Uterus (tissue), 3 donors: ENCODE measurements at regions not wholly inside any gene's neighbourhood (a gene's known extent, or its start where the extent isn't known, plus 50 kb on each side); places are given as distances from the start of the nearest gene placed in this dataset.

Experiments
- DNase-seq, 2 donors: peaks; one replicate each; pipeline ENCODE4 v3.0.0-alpha.2; 2019 to 2020
- H3K27ac ChIP-seq, 2 donors: fragments of 200-600 bp; sonication (generic); 1 replicate in 1 of 2; 2 replicates in 1 of 2; pipeline ENCODE4 v1.5.1; 2016 to 2018
- H3K27me3 ChIP-seq, 2 donors: fragments of 200-600 bp; sonication (generic); one replicate each; pipeline ENCODE4 v1.5.1; 2018 to 2019; ENCODE audit warnings: control low read depth in 1 of 2
- H3K36me3 ChIP-seq, 2 donors: fragments of 200-600 bp; sonication (generic); one replicate each; pipeline ENCODE4 v1.5.1; 2019; ENCODE audit warnings: control low read depth in 1 of 2
- H3K4me1 ChIP-seq, 2 donors: fragments of 200-600 bp; sonication (generic); one replicate each; pipeline ENCODE4 v1.5.1; 2018 to 2019; ENCODE audit warnings: control low read depth in 1 of 2
- H3K4me3 ChIP-seq, 2 donors: fragments of 200-600 bp; sonication (generic); 1 replicate in 1 of 2; 2 replicates in 1 of 2; pipeline ENCODE4 v1.5.1; 2018 to 2019; ENCODE audit warnings: mild to moderate bottlenecking in 1 of 2
- H3K9me3 ChIP-seq, 2 donors: fragments of 200-600 bp; sonication (generic); one replicate each; pipeline ENCODE4 v1.5.1; 2019; ENCODE audit warnings: control low read depth in 1 of 2
- CTCF ChIP-seq, 4 experiments: fragments of 200-600 bp in 2 of 4; fragments of 450-650 bp in 2 of 4; sonication (generic) in 2 of 4; IDR thresholded peaks; one replicate each; pipeline ENCODE4 v1.5.1; 2016 to 2019; ENCODE audit warnings: antibody characterized with exemption in 4 of 4, mild to moderate bottlenecking in 2 of 4, moderate library complexity in 1 of 4
- POLR2A ChIP-seq, 2 donors: fragments of 450-650 bp; IDR thresholded peaks; one replicate each; pipeline ENCODE4 v1.6.1; 2016; ENCODE audit warnings: antibody characterized with exemption in 2 of 2, mild to moderate bottlenecking in 1 of 2, moderate library complexity in 1 of 2
- intact Hi-C: fragments of 100-400 bp; cut with DNase I; formaldehyde crosslinking; loops from one replicate; pipeline ENCODE4 v1.15.1; 2023; ENCODE audit warnings: low total_unique reads
- donor health status: DM: yes; HTN: yes; CAD: no.

GRCh38 chr2:55999231-55999630 lies 75.6 kb upstream of the EFEMP1 start:
- TF ChIP-seq POLR2A (IDR thresholded peaks at IDR 0.05) (no peak), CTCF (IDR thresholded peaks at IDR 0.05) (no peak)

DNA sequence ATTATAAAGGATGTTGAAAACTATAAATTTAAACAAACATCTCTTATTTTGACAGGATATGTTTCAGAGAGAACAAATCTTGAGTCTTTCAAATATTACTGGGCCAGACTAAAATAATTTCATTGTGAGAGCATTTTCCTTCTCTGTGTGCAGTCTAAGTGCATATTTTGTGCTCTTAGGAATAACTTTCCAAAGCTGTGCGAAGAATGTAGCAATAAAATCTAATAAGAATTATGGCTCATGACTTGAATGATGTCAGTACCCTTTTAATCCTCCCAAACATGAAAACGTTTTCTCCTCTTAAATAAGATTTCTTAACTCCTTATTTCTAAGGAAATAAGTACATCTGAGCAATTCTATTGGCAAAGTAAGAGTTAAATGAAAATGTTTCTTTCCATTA lies 76.2 kb upstream of the EFEMP1 start:
- no peaks in the 10 kb centered on the region for H3K36me3 ChIP-seq
- H3K4me3 ChIP-seq, result no peak overlapping the region
- H3K27me3 ChIP-seq, result no peaks in the 10 kb centered on the region
- H3K9me3 ChIP-seq, result no peaks in the 10 kb centered on the region
- DNase-seq, result no peak
- no peaks in the 10 kb centered on the region for H3K4me1 ChIP-seq
- TF ChIP-seq POLR2A (IDR thresholded peaks at IDR 0.05) (no peak), CTCF (IDR thresholded peaks at IDR 0.05) (no peak)
- intact Hi-C loops, result no loop called here
- peak overlapping the region; percentile 47 to 53 for H3K27ac ChIP-seq

More at GRCh38 chr2:55999231-55999630, 75.6 kb upstream of the EFEMP1 start:
- Histone ChIP-seq H3K27ac (peak overlapping the region; percentile 47 to 53), H3K36me3 (no peaks in the 10 kb centered on the region), H3K4me1 (no peaks in the 10 kb centered on the region), H3K27me3 (no peaks in the 10 kb centered on the region), H3K4me3 (no peak overlapping the region), H3K9me3 (no peaks in the 10 kb centered on the region)
- no peak for DNase-seq
- intact Hi-C loops, result no loop called here

DNA sequence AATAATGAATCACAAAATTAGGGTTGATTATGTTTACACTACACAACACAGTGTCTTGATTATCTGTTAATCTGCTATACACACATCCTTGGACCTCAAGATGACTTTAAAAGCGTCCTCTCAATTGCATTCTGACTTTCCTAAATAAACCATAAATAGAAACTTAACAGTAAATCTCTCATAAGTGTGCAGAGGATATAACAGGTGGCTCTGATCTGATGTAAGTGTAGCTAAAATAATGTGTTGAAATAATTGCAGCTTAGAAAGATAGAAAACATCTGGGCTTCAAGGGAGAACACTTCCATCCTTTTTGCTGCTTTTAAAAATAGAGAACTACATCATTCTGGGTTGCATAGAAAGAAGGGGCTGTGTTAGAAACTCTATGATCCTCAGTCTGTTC lies 78.4 kb upstream of the EFEMP1 start:
- no peaks in the 10 kb centered on the region for H3K27me3 ChIP-seq
- H3K27ac ChIP-seq, result peak overlapping the region; percentile 63
- intact Hi-C loops, result no loop called here
- H3K9me3 ChIP-seq, result no peaks in the 10 kb centered on the region
- no peak overlapping the region for H3K4me3 ChIP-seq
- DNase-seq, result no peak
- TF ChIP-seq CTCF (IDR thresholded peaks at IDR 0.05) (no peak), POLR2A (IDR thresholded peaks at IDR 0.05) (no peak)
- H3K36me3 ChIP-seq, result no peaks in the 10 kb centered on the region
- H3K4me1 ChIP-seq, result no peaks in the 10 kb centered on the region

- peaks cover 0 to 6% of the 10 kb centered on the region in 2 donors for H3K4me1 ChIP-seq
- DNase-seq, result peak; percentile 66 to 76
- H3K4me3 ChIP-seq, result no peak overlapping the region
- no peaks in the 10 kb centered on the region for H3K27me3 ChIP-seq
- H3K27ac ChIP-seq, result peak overlapping the region in 1 of 2 donors; percentile 22
- no peaks in the 10 kb centered on the region for H3K9me3 ChIP-seq
- TF ChIP-seq CTCF (IDR thresholded peaks at IDR 0.05) (no peak), POLR2A (IDR thresholded peaks at IDR 0.05) (no peak)
- H3K36me3 ChIP-seq, result no peaks in the 10 kb centered on the region
- intact Hi-C loops, result no loop called here
Measured at GRCh38 chr2:56008661-56009431, 85.3 kb upstream of the EFEMP1 start.

- H3K27me3 ChIP-seq, result no peaks in the 10 kb centered on the region
- H3K27ac ChIP-seq, result no peak overlapping the region
- intact Hi-C loops, result loop anchor here (10.0 kb wide), 1 partner anchor 285 kb away; no protein-coding TSS in a partner anchor
- no peaks in the 10 kb centered on the region for H3K9me3 ChIP-seq
- H3K36me3 ChIP-seq, result no peaks in the 10 kb centered on the region
- H3K4me1 ChIP-seq, result peaks cover 0 to 6% of the 10 kb centered on the region in 2 donors
- H3K4me3 ChIP-seq, result no peak overlapping the region
- peak; percentile 46 to 69 (median 59) for TF ChIP-seq CTCF (IDR thresholded peaks at IDR 0.05)
- TF ChIP-seq POLR2A (IDR thresholded peaks at IDR 0.05), result no peak
- no peak for DNase-seq
Measured at GRCh38 chr2:56009758-56010458, 86.3 kb upstream of the EFEMP1 start.
